Muscle of back (tissue), 3 donors: ENCODE measurements at regions not wholly inside any gene's neighbourhood (a gene's known extent, or its start where the extent isn't known, plus 50 kb on each side); places are given as distances from the start of the nearest gene placed in this dataset.
"Not testable (repeated sequence)": the region's sequence is repeated elsewhere in the genome, so short reads cannot be mapped to it uniquely, and the experiment has no call there.

ENCODE experiments used
- DNase-seq, 3 donors: peaks; one replicate each; pipeline versions ENCODE4 v3.0.0 to v3.0.0-alpha.2; 2013

GRCh38 chr21:35504951-35505466 is 455.9 kb upstream of the RUNX1 start:
- DNase-seq, result no peak

DNA sequence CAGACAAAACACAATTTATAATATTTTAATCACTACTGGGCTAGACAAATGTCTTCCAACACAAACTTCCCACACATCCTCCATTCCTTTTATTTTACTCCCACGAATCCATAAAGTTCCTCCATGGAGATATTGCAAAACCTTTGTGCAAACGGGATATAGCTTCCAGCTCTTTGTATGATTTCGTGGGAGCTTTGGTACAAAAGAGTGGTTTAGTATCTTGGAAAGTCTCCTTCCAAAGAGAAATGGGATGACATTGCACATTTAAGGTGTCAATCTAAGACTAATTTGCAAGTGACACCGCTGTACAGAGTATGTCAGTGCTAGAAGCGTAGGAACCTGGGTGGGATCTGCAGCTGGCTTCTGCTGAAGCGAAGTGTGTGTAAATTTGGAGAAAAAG is 455.2 kb upstream of the RUNX1 start:
- peak in 1 of 3 donors; percentile 35 for DNase-seq

DNA sequence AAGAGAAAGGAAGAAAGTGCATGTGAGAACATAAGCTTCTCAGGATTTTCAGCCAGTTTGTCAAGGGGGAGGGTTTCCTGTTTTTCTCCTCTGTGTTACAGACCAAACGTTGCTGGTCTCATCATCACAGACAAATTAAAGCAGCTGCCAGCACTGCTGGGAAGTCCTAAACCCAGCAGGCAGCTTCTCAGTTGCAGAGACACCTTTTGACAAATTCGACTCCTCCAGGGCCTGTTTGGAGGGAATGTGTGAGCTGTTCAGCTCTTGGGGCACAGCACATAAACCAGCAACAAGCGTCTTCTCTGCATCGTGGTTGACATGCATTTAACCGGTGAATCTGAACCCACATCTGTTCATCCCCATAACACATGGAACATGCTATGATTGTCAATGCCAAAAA is 454.6 kb upstream of the RUNX1 start:
- DNase-seq, result peak in 2 of 3 donors; percentile 46 to 65

DNA sequence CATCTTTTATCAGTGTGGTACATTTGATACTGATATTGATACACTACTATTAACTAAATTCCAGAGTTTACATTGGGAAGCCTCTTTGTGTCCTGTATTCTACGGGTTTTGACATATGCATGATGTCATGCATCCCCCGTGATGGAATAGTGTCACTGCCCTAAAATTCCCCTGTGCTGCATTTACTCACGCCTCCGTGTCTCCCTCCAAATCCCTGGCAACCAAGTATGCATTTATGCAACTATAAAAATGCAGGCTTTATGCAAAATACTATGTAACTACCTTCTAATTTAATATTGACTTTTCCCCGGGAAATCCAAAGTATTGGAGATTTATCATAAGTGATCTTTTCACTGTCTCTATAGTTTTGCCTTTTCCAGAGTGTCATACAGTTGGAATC is 453.7 kb upstream of the RUNX1 start:
- no peak for DNase-seq

DNA sequence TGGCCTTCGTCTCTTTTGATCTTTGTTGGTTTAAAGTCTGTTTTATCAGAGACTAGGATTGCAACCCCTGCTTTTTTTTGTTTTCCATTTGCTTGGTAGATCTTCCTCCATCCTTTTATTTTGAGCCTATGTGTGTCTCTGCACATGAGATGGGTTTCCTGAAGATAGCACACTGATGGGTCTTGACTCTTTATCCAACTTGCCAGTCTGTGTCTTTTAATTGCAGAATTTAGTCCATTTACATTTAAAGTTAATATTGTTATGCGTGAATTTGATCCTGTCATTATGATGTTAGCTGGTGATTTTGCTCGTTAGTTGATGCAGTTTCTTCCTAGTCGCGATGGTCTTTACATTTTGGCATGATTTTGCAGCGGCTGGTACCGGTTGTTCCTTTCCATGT is 448.4 kb upstream of the RUNX1 start:
- DNase-seq, result not testable (repeated sequence)

DNA sequence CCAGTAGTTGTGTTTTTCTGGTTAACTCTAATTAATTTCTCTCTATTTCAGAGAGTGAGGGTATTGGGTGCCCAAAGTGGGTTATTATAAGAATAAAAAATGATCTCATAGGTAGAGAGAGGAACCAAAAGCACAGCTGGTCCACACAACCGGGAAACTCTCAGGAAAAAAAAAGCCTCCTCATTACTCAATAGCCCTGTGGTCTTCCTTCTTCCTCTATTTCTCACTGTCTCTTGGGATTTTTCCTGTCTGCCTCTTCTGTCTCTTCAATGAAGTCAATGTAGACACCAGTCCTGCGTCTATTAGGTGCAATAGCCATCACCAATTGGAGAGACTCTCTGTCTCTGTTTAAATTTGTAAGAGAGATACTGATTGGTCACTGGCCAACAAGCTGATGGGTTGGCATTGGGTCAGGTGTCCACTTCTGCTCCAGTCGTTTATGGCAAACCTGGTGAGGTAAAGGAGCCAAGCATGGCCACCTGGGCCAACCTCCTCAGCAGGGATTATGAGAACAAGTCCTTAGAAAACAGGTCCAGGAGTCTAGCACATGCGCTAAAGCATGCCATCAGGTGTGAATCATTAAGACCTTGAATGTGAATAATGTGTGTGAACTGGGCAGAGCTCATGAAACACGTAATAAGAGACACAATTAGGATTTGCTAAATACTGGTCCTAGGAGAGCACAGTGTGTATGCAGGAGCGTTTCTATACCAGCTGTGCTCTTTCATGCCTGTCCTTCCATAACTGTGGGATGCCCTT is 443.0 kb upstream of the RUNX1 start:
- DNase-seq, result no peak

GRCh38 chr21:35491114-35491513 is 442.0 kb upstream of the RUNX1 start:
- no peak for DNase-seq

DNA sequence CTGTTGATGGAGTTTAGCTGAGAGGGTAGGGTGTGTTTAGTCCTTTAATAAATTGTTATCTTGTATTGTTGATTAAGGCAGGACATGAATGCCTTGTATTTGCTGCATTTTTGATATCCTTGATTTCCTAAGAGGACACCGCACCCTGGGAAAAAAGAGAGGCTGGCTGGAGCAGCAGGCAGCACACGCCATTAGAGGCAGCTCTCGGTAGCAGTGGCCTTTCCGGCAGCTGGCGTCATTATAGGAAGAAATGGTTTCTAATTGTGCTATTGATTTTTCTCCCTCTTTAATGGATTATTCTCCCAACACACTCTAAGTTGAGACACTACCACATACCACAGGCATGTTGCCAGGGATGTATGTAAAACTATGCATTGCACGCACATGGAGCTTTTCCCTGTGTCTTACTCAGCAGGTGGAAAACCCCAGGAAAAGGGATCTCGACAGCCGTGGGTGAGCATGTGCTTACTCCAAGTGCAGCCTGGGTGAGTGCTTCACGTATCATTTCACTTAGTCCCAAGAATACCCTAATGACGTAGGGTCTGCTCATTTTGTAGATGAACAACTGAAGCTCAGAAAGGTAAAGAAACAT is 440.4 kb upstream of the RUNX1 start:
- DNase-seq, result no peak

GRCh38 chr21:35488946-35489345 is 439.8 kb upstream of the RUNX1 start:
- DNase-seq, result no peak

DNA sequence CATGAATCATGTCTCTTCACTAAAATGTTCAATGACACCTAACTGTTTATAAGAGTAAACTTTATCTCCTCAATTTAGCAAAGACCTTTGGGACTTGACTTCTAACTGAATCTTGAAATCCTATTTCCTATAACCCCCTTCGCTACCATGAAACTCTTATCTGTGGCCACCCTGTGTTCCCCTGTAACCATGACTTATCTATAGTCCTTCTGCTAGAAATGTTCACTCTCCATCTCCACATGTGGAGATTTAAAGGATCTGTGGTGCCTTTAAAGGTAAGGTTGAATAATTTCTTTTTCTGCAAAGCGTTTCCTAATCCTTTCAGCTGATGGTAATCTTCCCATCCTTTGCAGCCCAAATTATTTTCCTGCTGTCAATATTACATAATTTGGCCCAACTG is 436.3 kb upstream of the RUNX1 start:
- no peak for DNase-seq

DNA sequence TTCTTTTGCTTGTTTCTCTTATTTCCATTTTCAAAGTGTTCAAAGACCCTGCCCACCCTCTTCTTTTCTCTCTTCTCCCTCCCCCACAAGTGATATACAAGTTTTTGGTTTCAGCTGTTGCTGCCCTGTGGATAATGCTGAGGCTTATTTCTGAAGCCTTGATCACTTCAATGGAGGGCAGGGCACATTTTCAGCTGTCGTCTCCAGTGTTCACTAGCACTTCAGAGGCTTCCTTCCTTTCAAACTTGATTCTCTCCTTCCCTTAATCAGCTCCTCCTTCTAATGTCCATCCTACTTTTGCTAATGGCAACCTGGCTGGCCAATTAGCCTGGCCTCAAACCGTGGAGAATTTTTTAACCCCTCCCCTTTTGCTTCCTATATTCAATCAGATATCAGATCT is 435.7 kb upstream of the RUNX1 start:
- DNase-seq, result no peak

DNA sequence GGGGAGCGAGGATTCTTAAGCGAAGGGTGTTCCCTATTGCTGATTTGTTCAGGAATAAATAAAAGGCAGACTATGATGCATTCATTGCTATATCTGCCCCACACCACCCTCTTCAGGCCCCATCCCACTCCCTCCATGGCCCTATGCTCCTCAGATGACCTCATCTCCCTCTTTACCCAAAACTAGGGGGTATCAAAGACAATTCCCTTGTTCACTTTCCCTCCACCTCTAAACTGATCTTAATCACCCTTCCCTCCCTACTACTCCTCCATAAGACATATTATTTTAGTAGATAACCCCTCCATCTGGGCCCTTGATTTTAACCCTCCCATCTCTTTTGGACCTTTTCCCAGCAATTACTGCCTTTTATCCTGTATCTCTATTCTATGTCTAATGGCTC is 434.9 kb upstream of the RUNX1 start:
- DNase-seq, result no peak

DNA sequence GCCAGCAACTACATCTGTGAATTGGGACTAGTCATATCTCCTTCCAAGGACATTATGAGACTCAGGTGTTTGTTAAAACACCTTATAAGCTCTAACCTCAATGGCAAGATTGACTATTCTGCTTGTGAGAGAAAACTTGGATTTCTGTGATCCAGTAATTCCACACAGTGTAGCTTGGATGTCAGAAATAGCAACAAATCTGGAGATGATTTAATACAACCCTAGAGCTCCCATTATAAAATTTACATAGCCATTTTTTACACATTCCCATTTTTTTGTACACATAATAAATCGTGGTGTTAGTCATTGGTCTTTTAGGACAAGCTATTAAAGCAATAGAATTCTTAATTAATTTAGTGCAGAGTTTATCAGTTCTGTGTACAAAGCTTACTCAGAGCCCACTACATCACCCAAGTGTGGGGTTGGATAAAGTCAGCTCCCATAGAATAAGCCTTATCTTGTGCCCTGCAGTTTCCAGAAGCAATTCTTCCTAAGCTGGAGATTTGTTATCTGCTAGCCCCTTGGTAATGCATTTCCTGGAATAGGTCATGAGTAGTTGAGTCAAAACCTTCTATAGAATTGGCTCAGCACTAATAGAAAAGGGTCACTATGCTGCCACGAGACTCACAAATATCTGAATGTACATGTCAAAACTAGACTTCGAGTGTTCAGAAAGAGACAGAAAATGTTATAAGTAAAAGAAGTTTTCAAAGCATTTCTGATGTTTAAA is 434.0 kb upstream of the RUNX1 start:
- no peak for DNase-seq

DNA sequence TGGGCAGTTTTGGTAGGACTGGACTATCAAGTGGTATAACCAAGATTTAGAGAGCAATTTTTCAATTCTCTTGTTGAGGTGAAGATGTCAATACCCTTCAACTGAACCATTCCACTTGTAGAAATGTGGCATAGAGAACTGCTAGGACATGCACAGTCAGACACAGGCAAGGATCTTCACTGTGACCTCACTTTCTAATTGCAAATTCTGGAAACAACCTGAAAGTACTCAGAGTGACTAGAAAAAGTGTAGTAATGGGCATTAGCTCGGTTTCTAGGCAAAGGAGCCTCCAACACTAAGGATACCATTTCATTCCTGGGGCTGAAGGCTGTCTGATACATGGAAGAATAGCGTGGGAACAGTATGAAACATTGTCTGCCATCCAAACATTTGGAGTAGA is 433.0 kb upstream of the RUNX1 start:
- no peak for DNase-seq

- no peak for DNase-seq
Observed at GRCh38 chr21:35481005-35481404, 431.9 kb upstream of the RUNX1 start.

GRCh38 chr21:35479529-35479928 is 430.4 kb upstream of the RUNX1 start:
- no peak for DNase-seq

GRCh38 chr21:35479065-35479448 is 430.0 kb upstream of the RUNX1 start:
- no peak for DNase-seq

GRCh38 chr21:35478161-35479064 is 429.3 kb upstream of the RUNX1 start:
- no peak for DNase-seq

GRCh38 chr21:35477622-35478021 is 428.5 kb upstream of the RUNX1 start:
- no peak for DNase-seq

DNA sequence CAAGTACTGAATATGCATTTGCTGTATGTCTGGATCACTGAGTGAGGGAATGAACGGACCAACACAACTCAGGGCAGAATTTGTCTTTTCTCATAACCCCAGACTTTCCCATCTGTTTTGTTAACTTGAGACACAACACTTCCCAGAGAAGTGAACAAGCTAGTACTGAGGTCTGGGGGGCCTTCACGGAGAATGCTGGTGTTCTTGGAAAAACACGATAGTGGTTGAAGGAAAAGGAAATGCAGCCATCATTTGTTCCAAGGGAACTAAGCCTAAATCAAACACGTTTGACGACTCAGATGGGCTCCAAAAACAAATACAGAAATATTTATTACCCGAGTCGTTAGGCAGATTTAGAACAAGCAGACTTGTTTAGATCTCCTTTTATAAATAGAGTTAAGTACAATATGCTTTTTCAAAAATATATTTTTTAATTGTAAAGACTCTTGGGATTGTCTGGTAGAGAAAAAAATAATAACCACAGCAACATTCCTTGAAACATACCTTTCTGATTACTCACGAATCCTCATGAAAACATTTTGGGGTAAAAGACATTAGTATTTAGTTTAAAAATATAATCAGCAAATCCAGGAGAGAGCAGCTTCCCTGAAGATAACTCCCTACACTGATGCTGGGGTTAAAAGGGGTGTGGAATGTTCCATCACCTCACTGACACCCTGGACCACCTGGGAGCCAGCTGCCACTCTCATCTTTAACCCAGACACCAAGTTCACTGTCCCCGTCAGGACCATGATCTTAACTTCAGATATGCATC is 427.7 kb upstream of the RUNX1 start:
- DNase-seq, result peak in 1 of 3 donors; percentile 48

- peak; percentile 27 to 71 (median 42) for DNase-seq
Observed at GRCh38 chr21:35475762-35476161, 426.7 kb upstream of the RUNX1 start.
